Neuronal stem cell (in vitro differentiated cells): ENCODE measurements at regions not wholly inside any gene's neighbourhood (a gene's known extent, or its start where the extent isn't known, plus 50 kb on each side); places are given as distances from the start of the nearest gene placed in this dataset.
"Not testable (repeated sequence)": the region's sequence is repeated elsewhere in the genome, so short reads cannot be mapped to it uniquely, and the experiment has no call there.

Experiments
- DNase-seq: peaks from one replicate; pipeline ENCODE4 v3.0.0-alpha.2; 2013; ENCODE audit warnings: low spot score
- H2AFZ ChIP-seq: one replicate; pipeline ENCODE4 v1.6.1; 2013; ENCODE audit warnings: mild to moderate bottlenecking, low read length, inconsistent platforms
- H2AK5ac ChIP-seq: 2 replicates; pipeline ENCODE4 v1.6.1; 2013; ENCODE audit warnings: low read depth, mild to moderate bottlenecking, inconsistent platforms, low read length, moderate library complexity, mixed read lengths
- H2BK120ac ChIP-seq: 2 replicates; pipeline ENCODE4 v1.6.1; 2013; ENCODE audit warnings: low read depth, mild to moderate bottlenecking, inconsistent platforms, low read length, moderate library complexity, mixed read lengths
- H2BK12ac ChIP-seq: one replicate; pipeline ENCODE4 v1.6.1; 2013; ENCODE audit warnings: low read length, inconsistent platforms
- H2BK15ac ChIP-seq: 2 replicates; pipeline ENCODE4 v1.6.1; 2013; ENCODE audit warnings: mild to moderate bottlenecking, low read length, inconsistent platforms, mixed read lengths
- H2BK5ac ChIP-seq: one replicate; pipeline ENCODE4 v1.6.1; 2013; ENCODE audit warnings: inconsistent platforms, mild to moderate bottlenecking, low read length, moderate library complexity
- H3K14ac ChIP-seq: one replicate; pipeline ENCODE4 v1.6.1; 2013; ENCODE audit warnings: low read length, inconsistent platforms
- H3K18ac ChIP-seq: 2 replicates; pipeline ENCODE4 v1.6.1; 2013; ENCODE audit warnings: low read length, inconsistent platforms
- H3K23ac ChIP-seq: 2 replicates; pipeline ENCODE4 v1.6.1; 2013; ENCODE audit warnings: low read depth, mild to moderate bottlenecking, mixed read lengths, low read length, inconsistent platforms; ENCODE audit not compliant: poor library complexity
- H3K27ac ChIP-seq: replicated peaks from 3 replicates; pipeline ENCODE4 v1.5.1; 2013; ENCODE audit warnings: low read length, inconsistent platforms
- H3K27me3 ChIP-seq, 3 experiments: 2 replicates each; pipeline ENCODE4 v1.6.1; 2013; ENCODE audit warnings: low read length in 3 of 3, mild to moderate bottlenecking in 2 of 3, inconsistent platforms in 1 of 3, low read depth in 1 of 3, mixed read lengths in 1 of 3, moderate library complexity in 1 of 3; ENCODE audit not compliant: control insufficient read depth in 3 of 3, insufficient read depth in 3 of 3
- H3K36me3 ChIP-seq, 2 donors: replicated peaks in 1 of 2; 2 replicates each; pipeline ENCODE4 v1.6.1; 2013; ENCODE audit warnings: low read length in 2 of 2; ENCODE audit not compliant: control insufficient read depth in 2 of 2, insufficient read depth in 2 of 2
- H3K4ac ChIP-seq: 2 replicates; pipeline ENCODE4 v1.6.1; 2013; ENCODE audit warnings: inconsistent platforms, mild to moderate bottlenecking, low read length, moderate library complexity
- H3K4me1 ChIP-seq, 2 donors: 1 replicate in 1 of 2; 2 replicates in 1 of 2; pipeline ENCODE4 v1.6.1; 2013; ENCODE audit warnings: low read length in 2 of 2, low read depth in 1 of 2; ENCODE audit not compliant: control insufficient read depth in 2 of 2, insufficient read depth in 1 of 2
- H3K4me2 ChIP-seq: one replicate; pipeline ENCODE4 v1.6.1; 2013; ENCODE audit warnings: mild to moderate bottlenecking, low read length, inconsistent platforms; ENCODE audit not compliant: insufficient read depth, poor library complexity, severe bottlenecking
- H3K4me3 ChIP-seq, 2 donors: 2 replicates each; pipeline ENCODE4 v1.5.1; 2013; ENCODE audit warnings: low read length in 2 of 2, mild to moderate bottlenecking in 2 of 2, inconsistent platforms in 1 of 2, moderate library complexity in 1 of 2
- H3K79me1 ChIP-seq: one replicate; pipeline ENCODE4 v1.6.1; 2013; ENCODE audit warnings: low read depth, mild to moderate bottlenecking, inconsistent platforms, low read length, moderate library complexity
- H3K9ac ChIP-seq: one replicate; pipeline ENCODE4 v1.6.1; 2013; ENCODE audit warnings: mild to moderate bottlenecking, low read depth, low read length, inconsistent platforms; ENCODE audit not compliant: poor library complexity
- H3K9me3 ChIP-seq, 2 donors: replicated peaks in 1 of 2; 2 replicates each; pipeline versions ENCODE3 to v1.6.1; 2013; ENCODE audit warnings: low read length in 2 of 2, mild to moderate bottlenecking in 2 of 2, inconsistent platforms in 1 of 2, low read depth in 1 of 2, mixed read lengths in 1 of 2, moderate library complexity in 1 of 2; ENCODE audit not compliant: control insufficient read depth in 2 of 2, insufficient read depth in 1 of 2
- H4K8ac ChIP-seq: one replicate; pipeline ENCODE4 v1.6.1; 2013; ENCODE audit warnings: low read depth, mild to moderate bottlenecking, inconsistent platforms, low read length, moderate library complexity
- H4K91ac ChIP-seq: one replicate; pipeline ENCODE4 v1.6.1; 2013; ENCODE audit warnings: low read length, low read depth, mild to moderate bottlenecking, inconsistent platforms; ENCODE audit not compliant: poor library complexity
- WGBS, 2 donors: extraction: QIAGEN DNeasy Blood & Tissue Kit; methylation state at CpG; one replicate each; pipeline ENCODE4 v1.1.7; 2013; ENCODE audit warnings: missing lambda C conversion rate in 2 of 2, mixed read lengths in 1 of 2; ENCODE audit not compliant: insufficient read length in 2 of 2, insufficient replicate concordance in 1 of 2; ENCODE audit errors: extremely low coverage in 2 of 2; 5-methylcytosine and 5-hydroxymethylcytosine counted together

GRCh38 chr16:21503574-21503920 lies 95.8 kb upstream of the METTL9 start:
- H3K14ac ChIP-seq, H2AK5ac ChIP-seq, H3K4ac ChIP-seq, H3K4me2 ChIP-seq, H3K23ac ChIP-seq, H3K79me1 ChIP-seq, DNase-seq, H2BK12ac ChIP-seq, H2BK120ac ChIP-seq, H3K4me1 ChIP-seq, H3K9me3 ChIP-seq, H3K27ac ChIP-seq, H2BK15ac ChIP-seq, H4K91ac ChIP-seq, H3K27me3 ChIP-seq, H3K9ac ChIP-seq, H2AFZ ChIP-seq, H3K18ac ChIP-seq, H4K8ac ChIP-seq, H2BK5ac ChIP-seq, H3K4me3 ChIP-seq: not testable (repeated sequence)
- no CpG with 5 or more reads among the region's 6 CpGs for WGBS, 2 donors
- H3K36me3 ChIP-seq = peaks cover 2 to 20% of the 10 kb centered on the region in 2 donors

- not testable (repeated sequence) for H4K8ac ChIP-seq, H3K79me1 ChIP-seq, H3K4ac ChIP-seq, H4K91ac ChIP-seq, H2AFZ ChIP-seq, H3K9me3 ChIP-seq, H3K4me1 ChIP-seq, H3K4me3 ChIP-seq, H2BK120ac ChIP-seq, H3K4me2 ChIP-seq, H2BK5ac ChIP-seq, H3K14ac ChIP-seq, H2AK5ac ChIP-seq, H3K9ac ChIP-seq, H3K18ac ChIP-seq, H3K23ac ChIP-seq, H2BK15ac ChIP-seq, H2BK12ac ChIP-seq, H3K27me3 ChIP-seq, DNase-seq, H3K27ac ChIP-seq
- no CpG with 5 or more reads among the region's 17 CpGs for WGBS, 2 donors
- peaks cover 2 to 27% of the 10 kb centered on the region in 2 donors for H3K36me3 ChIP-seq
These were observed 95.2 kb upstream of the METTL9 start for GRCh38 chr16:21503941-21504832.

- H3K27me3 ChIP-seq, H3K9ac ChIP-seq, H2AFZ ChIP-seq, H3K18ac ChIP-seq, H2BK120ac ChIP-seq, H2BK12ac ChIP-seq, H3K4me2 ChIP-seq, H3K4me3 ChIP-seq, H2BK5ac ChIP-seq, H3K4me1 ChIP-seq, H4K8ac ChIP-seq, H3K9me3 ChIP-seq, H2AK5ac ChIP-seq, H4K91ac ChIP-seq, H3K4ac ChIP-seq, H3K23ac ChIP-seq, H3K27ac ChIP-seq, H3K14ac ChIP-seq, H2BK15ac ChIP-seq, DNase-seq: not testable (repeated sequence)
- H3K36me3 ChIP-seq = peaks cover 2 to 43% of the 10 kb centered on the region in 2 donors
- WGBS, 2 donors = no CpG with 5 or more reads among the region's 6 CpGs
- H3K79me1 ChIP-seq = peaks cover 12% of the 10 kb centered on the region
These were observed 93.4 kb upstream of the METTL9 start for GRCh38 chr16:21505751-21506520.

- H2AFZ ChIP-seq, H2BK12ac ChIP-seq, H3K4me1 ChIP-seq, H4K8ac ChIP-seq, H2BK15ac ChIP-seq, H3K23ac ChIP-seq, H3K18ac ChIP-seq, H3K27ac ChIP-seq, H3K4me2 ChIP-seq, H3K4me3 ChIP-seq, H3K27me3 ChIP-seq, H3K9me3 ChIP-seq, DNase-seq, H2BK5ac ChIP-seq, H2BK120ac ChIP-seq, H4K91ac ChIP-seq, H3K4ac ChIP-seq, H2AK5ac ChIP-seq, H3K9ac ChIP-seq, H3K14ac ChIP-seq: not testable (repeated sequence)
- H3K36me3 ChIP-seq = peaks cover 2 to 52% of the 10 kb centered on the region in 2 donors
- WGBS, 2 donors = no CpG with 5 or more reads among the region's 23 CpGs
- peaks cover 16% of the 10 kb centered on the region for H3K79me1 ChIP-seq
These were observed 92.4 kb upstream of the METTL9 start for GRCh38 chr16:21506857-21507456.
